BLaER1 treated with 17β-estradiol and CSF1 and Interleukin-3, amounts not matched to agents 10 nM and 100 nM (cell line): ENCODE measurements at regions not wholly inside any gene's neighbourhood (a gene's known extent, or its start where the extent isn't known, plus 50 kb on each side); places are given as distances from the start of the nearest gene placed in this dataset.

Experiments
- H3K27ac ChIP-seq, 11 experiments: shearing (Covaris generic); formaldehyde crosslinking; 2 replicates each; pipeline ENCODE4 v1.8.1; 2022
- H3K27me3 ChIP-seq, 11 experiments: shearing (Covaris generic); formaldehyde crosslinking; 2 replicates each; pipeline ENCODE4 v1.8.1; 2022
- H3K36me3 ChIP-seq, 11 experiments: shearing (Covaris generic); formaldehyde crosslinking; 2 replicates each; pipeline ENCODE4 v1.8.1; 2022
- H3K4me1 ChIP-seq, 10 experiments: shearing (Covaris generic); formaldehyde crosslinking; 2 replicates each; pipeline ENCODE4 v1.8.1; 2022
- H3K4me2 ChIP-seq, 11 experiments: shearing (Covaris generic); formaldehyde crosslinking; 2 replicates each; pipeline ENCODE4 v1.8.1; 2022
- H3K4me3 ChIP-seq, 10 experiments: shearing (Covaris generic); formaldehyde crosslinking; 2 replicates each; pipeline ENCODE4 v1.8.1; 2022
- H3K9ac ChIP-seq, 11 experiments: shearing (Covaris generic); formaldehyde crosslinking; 2 replicates each; pipeline ENCODE4 v1.8.1; 2022
- H3K9me3 ChIP-seq, 11 experiments: shearing (Covaris generic); formaldehyde crosslinking; replicated peaks in 1 of 11; 2 replicates each; pipeline ENCODE4 v1.8.1; 2022
- H4K20me1 ChIP-seq, 11 experiments: shearing (Covaris generic); formaldehyde crosslinking; 2 replicates each; pipeline ENCODE4 v1.8.1; 2022
- Cebpa-rat ChIP-seq, 11 experiments: shearing (Covaris generic); IDR thresholded peaks; 2 replicates each; pipeline ENCODE4 v1.8.1; 2022

DNA sequence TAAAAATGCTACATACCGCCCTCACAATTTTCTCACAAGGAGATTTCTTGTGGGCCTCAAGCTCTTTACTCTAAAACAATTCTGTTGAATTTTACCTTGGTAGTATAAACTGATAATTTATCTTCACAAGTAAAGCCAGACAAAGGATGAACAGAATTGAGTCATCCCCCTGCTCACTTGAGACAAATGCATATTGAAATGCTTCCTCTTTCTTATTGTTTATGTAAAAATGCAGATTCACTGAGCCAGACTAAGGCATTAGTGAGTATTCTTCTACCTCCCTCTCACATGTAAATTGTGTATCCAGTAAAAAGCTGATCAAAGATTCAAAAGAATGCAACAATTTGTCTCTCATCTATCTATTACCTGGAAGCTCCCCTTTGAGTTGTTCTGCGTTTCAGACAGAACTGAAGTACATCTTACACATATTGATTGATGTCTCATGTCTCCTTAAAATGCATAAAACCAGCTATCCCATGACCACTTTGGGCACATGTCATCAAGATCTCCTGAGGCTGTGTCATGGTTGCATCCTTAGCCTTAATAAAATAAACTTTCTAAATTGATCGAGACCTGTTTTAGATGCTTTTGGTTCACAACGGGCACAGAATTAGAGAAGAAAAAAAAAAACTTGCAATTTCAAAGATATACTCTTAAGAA lies 743.1 kb upstream of the B3GALT2 start:
- no peak for TF ChIP-seq Cebpa-rat (IDR thresholded peaks at IDR 0.05)
- H3K36me3 ChIP-seq: no peaks in the 10 kb centered on the region
- H3K9ac ChIP-seq: no peak overlapping the region
- H4K20me1 ChIP-seq: no peaks in the 10 kb centered on the region
- H3K4me2 ChIP-seq: no peak overlapping the region
- peaks cover 14 to 23% (median 19%) of the 10 kb centered on the region in 11 experiments for H3K9me3 ChIP-seq
- no peak overlapping the region for H3K4me3 ChIP-seq
- H3K27ac ChIP-seq: no peak overlapping the region
- H3K27me3 ChIP-seq: no peaks in the 10 kb centered on the region
- no peaks in the 10 kb centered on the region for H3K4me1 ChIP-seq

DNA sequence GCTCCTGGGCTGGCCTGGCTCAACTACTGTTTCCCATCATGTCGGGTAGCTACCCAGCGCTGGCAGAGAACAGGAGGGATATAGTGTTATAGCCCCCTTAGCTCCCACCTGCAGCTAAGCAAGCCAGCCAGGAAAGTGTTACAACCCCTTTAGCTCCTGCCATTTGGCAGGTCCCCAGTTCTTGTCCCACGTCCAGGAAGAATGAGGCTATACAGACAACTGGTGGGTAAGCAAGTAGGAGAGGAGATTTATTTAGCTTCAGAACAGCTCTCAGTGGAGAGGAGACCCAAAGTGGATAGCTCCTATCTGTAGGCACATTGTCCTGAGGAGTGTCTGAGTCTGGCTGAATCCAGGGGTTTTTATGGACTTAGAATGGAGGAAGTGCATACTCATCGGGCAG lies 741.1 kb upstream of the B3GALT2 start:
- Histone ChIP-seq H3K4me1 (no peaks in the 10 kb centered on the region), H3K27ac (no peak overlapping the region), H3K4me3 (no peak overlapping the region), H3K9me3 (peaks cover 14 to 23% (median 19%) of the 10 kb centered on the region in 11 experiments), H3K9ac (no peak overlapping the region), H4K20me1 (no peaks in the 10 kb centered on the region), H3K36me3 (no peaks in the 10 kb centered on the region), H3K4me2 (no peak overlapping the region), H3K27me3 (no peaks in the 10 kb centered on the region)
- no peak for TF ChIP-seq Cebpa-rat (IDR thresholded peaks at IDR 0.05)

DNA sequence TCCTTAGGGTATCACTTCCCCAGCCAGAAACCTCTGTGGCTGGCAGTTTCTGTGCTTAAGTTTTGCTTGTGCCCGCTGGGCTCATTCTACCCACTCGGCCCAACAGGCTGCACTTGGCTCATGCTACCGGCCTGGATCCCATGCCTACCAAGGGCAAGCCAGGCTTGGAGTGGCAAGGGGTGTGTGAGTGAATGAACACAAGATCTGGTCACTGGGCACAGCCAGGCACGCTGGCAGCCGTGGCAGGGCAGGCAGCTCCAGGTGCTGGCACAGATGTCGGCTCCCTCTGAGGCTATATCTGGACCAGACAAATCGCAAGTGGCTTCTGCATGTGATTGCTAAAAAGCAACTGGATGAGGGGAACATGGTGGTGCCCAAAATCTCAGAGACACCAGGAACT lies 740.5 kb upstream of the B3GALT2 start:
- H3K9ac ChIP-seq: no peak overlapping the region
- no peaks in the 10 kb centered on the region for H3K36me3 ChIP-seq
- no peak overlapping the region for H3K4me3 ChIP-seq
- H4K20me1 ChIP-seq: no peaks in the 10 kb centered on the region
- H3K4me1 ChIP-seq: no peaks in the 10 kb centered on the region
- peaks cover 14 to 23% (median 19%) of the 10 kb centered on the region in 11 experiments for H3K9me3 ChIP-seq
- H3K27me3 ChIP-seq: no peaks in the 10 kb centered on the region
- TF ChIP-seq Cebpa-rat (IDR thresholded peaks at IDR 0.05): no peak
- H3K27ac ChIP-seq: no peak overlapping the region
- no peak overlapping the region for H3K4me2 ChIP-seq

DNA sequence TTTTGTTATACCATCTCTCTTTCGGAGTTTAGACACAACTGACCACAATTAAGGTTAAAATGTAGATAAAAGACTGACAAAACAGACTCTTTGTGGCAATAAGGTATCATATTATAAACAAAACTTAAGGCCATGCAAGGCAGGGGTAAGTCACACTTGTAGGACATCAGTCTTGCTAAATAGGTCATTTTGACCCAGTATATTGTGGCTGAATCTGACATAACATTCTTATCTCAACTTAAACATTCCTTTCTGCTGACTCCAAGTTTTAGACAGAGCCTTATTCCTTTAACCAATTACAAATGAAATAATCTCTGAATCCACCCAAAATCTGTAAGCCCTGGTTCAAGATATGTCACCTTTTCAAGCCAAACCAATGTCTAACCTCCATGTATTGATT lies 733.4 kb upstream of the B3GALT2 start:
- H3K27ac ChIP-seq: no peak overlapping the region
- TF ChIP-seq Cebpa-rat (IDR thresholded peaks at IDR 0.05): no peak
- H3K9ac ChIP-seq: no peak overlapping the region
- no peaks in the 10 kb centered on the region for H3K36me3 ChIP-seq
- H3K4me1 ChIP-seq: no peaks in the 10 kb centered on the region
- H3K4me2 ChIP-seq: no peak overlapping the region
- no peaks in the 10 kb centered on the region for H4K20me1 ChIP-seq
- H3K4me3 ChIP-seq: no peak overlapping the region
- H3K27me3 ChIP-seq: no peaks in the 10 kb centered on the region
- no peaks in the 10 kb centered on the region; a peak in 1 of 22 replicates for H3K9me3 ChIP-seq

DNA sequence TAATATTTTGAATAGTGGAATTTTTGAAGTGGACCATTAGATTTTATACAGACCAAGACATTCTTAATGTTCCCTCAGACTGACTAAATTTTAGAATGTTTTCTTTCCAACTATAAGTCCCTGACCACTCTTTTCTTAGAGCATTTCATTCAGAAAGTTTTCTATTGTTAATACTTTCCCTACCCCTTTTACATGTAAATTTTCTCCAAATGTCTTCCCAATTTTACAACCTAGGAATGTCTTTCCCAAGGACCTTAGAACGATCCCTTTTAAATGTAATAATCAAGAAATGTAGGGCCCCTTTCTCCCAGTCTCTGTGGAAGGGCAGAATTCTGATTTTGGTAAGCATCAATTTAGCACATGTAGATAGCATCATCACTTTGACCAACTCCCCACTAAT lies 730.0 kb upstream of the B3GALT2 start:
- no peaks in the 10 kb centered on the region; a peak in 1 of 22 replicates for H3K9me3 ChIP-seq
- H3K9ac ChIP-seq: no peak overlapping the region
- no peak for TF ChIP-seq Cebpa-rat (IDR thresholded peaks at IDR 0.05)
- no peaks in the 10 kb centered on the region for H3K4me1 ChIP-seq
- no peak overlapping the region for H3K4me3 ChIP-seq
- no peaks in the 10 kb centered on the region for H3K36me3 ChIP-seq
- H3K27me3 ChIP-seq: no peaks in the 10 kb centered on the region
- no peak overlapping the region for H3K27ac ChIP-seq
- no peaks in the 10 kb centered on the region for H4K20me1 ChIP-seq
- H3K4me2 ChIP-seq: no peak overlapping the region

DNA sequence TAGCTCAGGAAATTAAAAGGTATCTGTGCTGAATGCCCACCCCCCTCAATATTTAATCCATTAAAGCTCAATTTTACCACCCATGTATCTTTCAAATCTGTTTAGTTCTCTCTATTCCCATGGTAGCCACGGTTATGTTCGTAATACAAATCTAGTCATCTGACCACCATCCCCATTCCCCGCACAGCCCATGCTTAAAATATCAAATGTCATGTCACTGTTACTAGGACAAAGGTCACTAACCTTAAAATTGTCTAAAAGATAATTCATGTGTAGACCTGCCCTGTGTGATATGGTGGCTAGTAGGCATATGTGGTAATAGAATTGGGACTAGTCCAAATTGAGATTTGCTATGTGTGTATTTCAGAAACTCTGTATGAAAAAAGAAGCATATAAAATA lies 728.5 kb upstream of the B3GALT2 start:
- no peak overlapping the region for H3K4me3 ChIP-seq
- no peaks in the 10 kb centered on the region for H3K4me1 ChIP-seq
- no peaks in the 10 kb centered on the region for H3K36me3 ChIP-seq
- no peak for TF ChIP-seq Cebpa-rat (IDR thresholded peaks at IDR 0.05)
- no peaks in the 10 kb centered on the region; a peak in 1 of 22 replicates for H3K9me3 ChIP-seq
- no peak overlapping the region for H3K9ac ChIP-seq
- H3K4me2 ChIP-seq: no peak overlapping the region
- H4K20me1 ChIP-seq: no peaks in the 10 kb centered on the region
- no peaks in the 10 kb centered on the region for H3K27me3 ChIP-seq
- H3K27ac ChIP-seq: no peak overlapping the region

DNA sequence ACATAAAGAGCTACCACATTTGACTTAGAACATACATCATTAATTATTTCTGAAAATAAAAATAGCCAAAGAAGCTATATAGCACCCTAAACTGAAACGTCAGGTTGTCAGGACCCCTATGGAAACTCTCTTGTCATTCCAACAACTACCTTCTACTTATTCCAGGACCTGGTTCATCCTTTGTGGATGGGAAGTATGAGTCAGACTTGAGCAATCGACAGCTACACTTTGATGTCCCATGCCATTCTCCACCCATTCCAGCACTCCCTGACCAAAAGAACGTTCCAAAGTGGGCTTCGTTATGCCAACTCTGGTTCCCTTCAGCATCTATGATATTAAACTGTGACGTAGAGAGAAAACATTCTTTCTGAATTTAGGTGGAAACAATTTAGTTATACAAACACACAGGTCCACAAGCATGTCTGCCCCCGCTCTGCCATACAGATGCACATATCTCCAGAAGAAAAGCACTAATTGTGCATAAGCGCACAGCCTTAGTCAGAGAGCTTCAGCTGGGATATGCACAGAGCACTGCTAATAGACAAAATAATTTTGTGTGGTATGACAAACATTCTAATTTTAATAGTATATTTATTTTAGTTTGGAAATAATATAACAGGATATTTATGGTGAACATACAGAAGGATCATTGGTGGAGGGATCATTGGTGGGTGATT lies 723.1 kb upstream of the B3GALT2 start:
- H3K4me2 ChIP-seq: no peak overlapping the region
- no peaks in the 10 kb centered on the region for H4K20me1 ChIP-seq
- no peaks in the 10 kb centered on the region for H3K27me3 ChIP-seq
- H3K4me1 ChIP-seq: no peaks in the 10 kb centered on the region
- H3K27ac ChIP-seq: no peak overlapping the region
- H3K9me3 ChIP-seq: no peaks in the 10 kb centered on the region
- H3K9ac ChIP-seq: no peak overlapping the region
- no peak for TF ChIP-seq Cebpa-rat (IDR thresholded peaks at IDR 0.05)
- no peaks in the 10 kb centered on the region for H3K36me3 ChIP-seq
- H3K4me3 ChIP-seq: no peak overlapping the region

DNA sequence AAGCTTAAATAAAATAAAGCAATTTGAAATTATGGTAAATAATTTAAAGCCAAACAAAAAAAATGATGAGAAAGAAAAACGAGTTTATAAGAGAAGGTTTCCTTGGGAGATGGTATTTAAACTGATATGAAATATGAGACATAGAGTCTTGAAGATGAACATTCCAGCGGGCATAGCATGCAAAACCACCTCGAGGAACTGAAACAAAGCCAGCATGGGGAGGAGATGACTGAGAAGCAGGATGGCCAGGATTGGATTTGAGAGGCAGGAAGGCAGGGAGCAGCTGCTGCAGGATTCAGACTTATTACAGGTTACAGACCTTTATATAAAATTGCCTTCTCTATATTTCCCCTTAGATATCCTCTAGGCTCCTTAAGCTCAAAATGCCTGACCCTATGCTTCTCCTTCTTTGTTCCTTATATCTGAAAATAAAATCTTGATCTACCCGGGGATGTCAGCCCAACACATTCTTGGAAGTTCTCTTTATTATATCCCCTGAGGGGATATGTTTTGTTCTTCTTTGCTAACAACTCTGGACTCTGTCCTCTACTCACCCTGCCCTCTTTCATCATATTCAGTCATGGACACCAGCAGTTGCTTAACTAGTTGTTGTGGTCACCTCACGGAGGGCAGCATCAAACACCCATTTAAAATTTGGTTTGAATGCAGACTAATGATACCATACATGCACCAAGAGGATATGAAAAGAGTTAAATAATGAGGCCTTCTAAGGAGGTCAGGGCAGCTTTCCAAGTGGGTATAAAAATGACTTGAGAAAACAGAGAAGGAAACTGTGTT lies 719.1 kb upstream of the B3GALT2 start:
- TF ChIP-seq Cebpa-rat (IDR thresholded peaks at IDR 0.05): no peak
- H3K9me3 ChIP-seq: no peaks in the 10 kb centered on the region
- H3K27me3 ChIP-seq: no peaks in the 10 kb centered on the region
- H3K4me2 ChIP-seq: no peak overlapping the region
- no peaks in the 10 kb centered on the region for H3K36me3 ChIP-seq
- H3K9ac ChIP-seq: no peak overlapping the region
- no peak overlapping the region for H3K27ac ChIP-seq
- no peaks in the 10 kb centered on the region for H4K20me1 ChIP-seq
- H3K4me1 ChIP-seq: no peaks in the 10 kb centered on the region
- no peak overlapping the region for H3K4me3 ChIP-seq

DNA sequence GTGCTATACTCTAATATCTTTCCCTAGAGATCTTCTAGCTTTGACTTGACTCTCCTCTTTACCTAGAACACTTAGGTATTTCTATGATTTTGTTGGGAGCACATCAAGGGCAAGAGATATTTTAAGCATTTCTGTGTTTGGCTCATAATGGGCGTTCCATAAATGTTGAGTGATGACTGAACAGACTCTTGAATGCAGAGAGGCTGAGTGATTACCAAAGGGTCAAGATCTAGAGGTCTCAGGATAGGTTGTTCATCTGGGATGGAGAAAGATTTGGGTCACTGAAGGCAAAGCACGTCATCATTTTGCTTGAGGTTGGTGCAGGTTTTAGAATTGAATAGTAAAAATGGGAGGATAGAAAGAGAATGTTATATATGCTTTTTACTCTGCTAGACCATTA lies 705.4 kb upstream of the B3GALT2 start:
- H3K4me3 ChIP-seq: no peak overlapping the region
- H4K20me1 ChIP-seq: no peaks in the 10 kb centered on the region
- peaks cover 0 to 7% (median 0%) of the 10 kb centered on the region in 11 experiments; a peak in 3 of 22 replicates for H3K9me3 ChIP-seq
- no peak overlapping the region for H3K4me2 ChIP-seq
- H3K36me3 ChIP-seq: no peaks in the 10 kb centered on the region
- H3K27me3 ChIP-seq: no peaks in the 10 kb centered on the region
- H3K9ac ChIP-seq: no peak overlapping the region
- no peaks in the 10 kb centered on the region for H3K4me1 ChIP-seq
- H3K27ac ChIP-seq: no peak overlapping the region
- TF ChIP-seq Cebpa-rat (IDR thresholded peaks at IDR 0.05): no peak
